ENCODE measurements at regions not wholly inside any gene's neighbourhood (a gene's known extent, or its start where the extent isn't known, plus 50 kb on each side); places are given as distances from the start of the nearest gene placed in this dataset.

GRCh38 chr5:128014578-128014977 lies 69.0 kb upstream of the SLC12A2 start:
- no peak for TF ChIP-seq ZNF132 (tag by site-specific recombination; IDR thresholded peaks at IDR 0.05; ENCODE audit: borderline replicate concordance)
- TF ChIP-seq ZNF146 (tag by site-specific recombination; IDR thresholded peaks at IDR 0.05) = no peak
- TF ChIP-seq, protein P1, sequence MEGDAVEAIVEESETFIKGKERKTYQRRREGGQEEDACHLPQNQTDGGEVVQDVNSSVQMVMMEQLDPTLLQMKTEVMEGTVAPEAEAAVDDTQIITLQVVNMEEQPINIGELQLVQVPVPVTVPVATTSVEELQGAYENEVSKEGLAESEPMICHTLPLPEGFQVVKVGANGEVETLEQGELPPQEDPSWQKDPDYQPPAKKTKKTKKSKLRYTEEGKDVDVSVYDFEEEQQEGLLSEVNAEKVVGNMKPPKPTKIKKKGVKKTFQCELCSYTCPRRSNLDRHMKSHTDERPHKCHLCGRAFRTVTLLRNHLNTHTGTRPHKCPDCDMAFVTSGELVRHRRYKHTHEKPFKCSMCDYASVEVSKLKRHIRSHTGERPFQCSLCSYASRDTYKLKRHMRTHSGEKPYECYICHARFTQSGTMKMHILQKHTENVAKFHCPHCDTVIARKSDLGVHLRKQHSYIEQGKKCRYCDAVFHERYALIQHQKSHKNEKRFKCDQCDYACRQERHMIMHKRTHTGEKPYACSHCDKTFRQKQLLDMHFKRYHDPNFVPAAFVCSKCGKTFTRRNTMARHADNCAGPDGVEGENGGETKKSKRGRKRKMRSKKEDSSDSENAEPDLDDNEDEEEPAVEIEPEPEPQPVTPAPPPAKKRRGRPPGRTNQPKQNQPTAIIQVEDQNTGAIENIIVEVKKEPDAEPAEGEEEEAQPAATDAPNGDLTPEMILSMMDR (tag by site-specific recombination; IDR thresholded peaks at IDR 0.05) = no peak
- TF ChIP-seq, protein P2, sequence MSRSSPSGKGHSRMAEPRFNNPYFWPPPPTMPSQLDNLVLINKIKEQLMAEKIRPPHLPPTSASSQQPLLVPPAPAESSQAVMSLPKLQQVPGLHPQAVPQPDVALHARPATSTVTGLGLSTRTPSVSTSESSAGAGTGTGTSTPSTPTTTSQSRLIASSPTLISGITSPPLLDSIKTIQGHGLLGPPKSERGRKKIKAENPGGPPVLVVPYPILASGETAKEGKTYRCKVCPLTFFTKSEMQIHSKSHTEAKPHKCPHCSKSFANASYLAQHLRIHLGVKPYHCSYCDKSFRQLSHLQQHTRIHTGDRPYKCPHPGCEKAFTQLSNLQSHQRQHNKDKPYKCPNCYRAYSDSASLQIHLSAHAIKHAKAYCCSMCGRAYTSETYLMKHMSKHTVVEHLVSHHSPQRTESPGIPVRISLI (tag by site-specific recombination; IDR thresholded peaks at IDR 0.05) = no peak
- no peak for TF ChIP-seq ZBTB44 (tag by site-specific recombination; IDR thresholded peaks at IDR 0.05)
- TF ChIP-seq ZNF121 (tag by site-specific recombination; IDR thresholded peaks at IDR 0.05) = no peak
- no peak for TF ChIP-seq ZBTB1 (tag by site-specific recombination; IDR thresholded peaks at IDR 0.05)
